ENCODE measurements at regions not wholly inside any gene's neighbourhood (a gene's known extent, or its start where the extent isn't known, plus 50 kb on each side); places are given as distances from the start of the nearest gene placed in this dataset.
"Not testable (repeated sequence)": the region's sequence is repeated elsewhere in the genome, so short reads cannot be mapped to it uniquely, and the experiment has no call there.

DNA sequence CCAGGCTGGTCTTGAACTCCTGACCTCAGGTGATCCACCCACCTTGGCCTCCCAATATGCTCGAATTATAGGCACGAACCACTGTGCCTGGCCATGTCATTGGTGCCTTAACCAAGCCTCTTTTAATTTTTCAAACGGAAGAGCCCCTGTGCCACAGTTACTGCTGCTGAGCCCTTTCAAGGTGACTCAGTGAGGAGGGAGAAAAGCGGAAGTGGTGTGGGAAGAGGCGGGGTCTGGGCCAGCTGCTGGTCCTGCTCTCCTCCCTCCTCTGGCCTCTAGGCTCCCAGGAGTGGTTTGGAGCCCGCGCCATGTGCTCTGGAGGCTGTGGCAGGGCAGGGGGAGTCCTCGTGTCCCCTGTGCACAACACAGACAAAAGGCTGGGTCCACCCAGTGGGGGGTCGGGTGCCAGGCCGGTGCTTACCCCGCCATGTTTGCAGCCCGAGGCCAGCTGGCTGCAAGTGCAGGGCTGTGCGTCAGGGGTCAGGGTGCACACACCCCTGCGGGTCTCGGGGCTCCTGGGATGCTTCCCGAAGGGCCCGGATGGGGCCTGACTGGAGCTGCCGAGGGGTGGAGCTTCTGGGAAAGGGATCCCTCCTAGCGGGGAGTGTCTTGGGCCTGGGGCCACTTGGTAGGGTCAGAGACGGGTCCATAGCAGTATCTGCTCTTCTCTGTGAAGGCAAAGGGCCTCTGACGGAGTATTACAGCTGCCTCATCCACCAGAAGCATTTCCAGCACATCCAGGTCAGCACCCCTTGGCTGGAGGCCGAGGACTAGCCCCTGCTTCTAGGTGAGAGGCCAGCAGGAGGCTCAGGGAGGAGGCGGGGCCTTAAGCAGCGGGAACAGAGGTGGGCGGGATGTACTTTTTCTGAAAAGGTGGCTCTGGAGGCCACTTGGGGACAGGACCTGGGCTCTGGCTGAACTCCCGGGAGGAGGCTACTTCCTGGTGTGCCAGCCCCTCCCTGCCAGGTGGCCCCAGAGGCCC is 100.4 kb upstream of the CCZ1B start:
- no CpG with 5 or more reads among the region's 26 CpGs for WGBS (ENCODE audit: insufficient coverage, low lambda C conversion rate)
- not testable (repeated sequence) for H3K27ac ChIP-seq (ENCODE audit: low read length); H3K9me3 ChIP-seq (ENCODE audit: control insufficient read depth, low read depth, low read length); H3K27me3 ChIP-seq (ENCODE audit: control insufficient read depth, insufficient read depth, low read length); H3K4me1 ChIP-seq (ENCODE audit: control insufficient read depth, insufficient read depth, low read length); DNase-seq; H3K36me3 ChIP-seq (ENCODE audit: control insufficient read depth, insufficient read depth, low read length); H3K4me3 ChIP-seq (ENCODE audit: low read length)

DNA sequence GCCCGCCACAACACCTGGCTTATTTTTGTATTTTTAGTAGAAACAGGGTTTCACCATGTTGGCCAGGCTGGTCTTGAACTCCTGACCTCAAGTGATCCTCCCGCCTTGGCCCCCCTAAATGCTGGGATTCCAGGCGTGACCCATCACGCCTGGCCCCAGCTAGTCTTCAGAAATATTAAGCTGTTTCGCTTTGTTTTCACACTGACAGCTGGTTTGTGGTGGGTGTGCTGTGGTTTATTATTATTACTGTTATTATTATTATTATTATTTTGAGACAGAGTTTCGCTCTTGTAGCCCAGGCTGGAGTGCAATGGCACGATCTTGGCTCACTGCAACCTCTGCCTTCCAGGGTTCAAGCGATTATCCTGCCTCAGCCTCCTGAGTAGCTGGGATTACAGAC is 101.6 kb upstream of the CCZ1B start:
- H3K27ac ChIP-seq (ENCODE audit: low read length); H3K27me3 ChIP-seq (ENCODE audit: control insufficient read depth, insufficient read depth, low read length); H3K9me3 ChIP-seq (ENCODE audit: control insufficient read depth, low read depth, low read length); H3K4me1 ChIP-seq (ENCODE audit: control insufficient read depth, insufficient read depth, low read length); H3K36me3 ChIP-seq (ENCODE audit: control insufficient read depth, insufficient read depth, low read length); DNase-seq; H3K4me3 ChIP-seq (ENCODE audit: low read length): not testable (repeated sequence)
- WGBS (ENCODE audit: insufficient coverage, low lambda C conversion rate) = no CpG with 5 or more reads among the region's 8 CpGs

DNA sequence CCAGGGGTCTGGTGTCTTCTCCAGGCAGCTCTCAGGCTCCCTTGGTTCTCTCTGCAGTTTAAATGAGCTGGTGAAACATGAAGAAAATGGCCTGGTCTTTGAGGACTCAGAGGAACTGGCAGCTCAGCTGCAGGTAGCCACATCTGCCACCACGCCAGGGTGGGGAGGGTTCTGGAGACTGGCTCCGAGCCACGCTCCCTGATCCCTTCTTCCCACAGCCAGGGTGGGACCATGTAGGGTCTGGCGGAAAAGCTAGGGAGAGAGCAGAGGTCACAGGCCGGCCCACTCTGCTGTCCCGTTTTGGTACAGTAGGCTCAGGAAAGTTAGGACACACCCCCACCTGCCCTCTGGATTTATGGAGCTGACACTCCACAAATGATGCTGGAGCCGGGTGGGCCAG is 103.5 kb upstream of the CCZ1B start:
- H3K4me1 ChIP-seq (ENCODE audit: control insufficient read depth, insufficient read depth, low read length) = not testable (repeated sequence)

DNA sequence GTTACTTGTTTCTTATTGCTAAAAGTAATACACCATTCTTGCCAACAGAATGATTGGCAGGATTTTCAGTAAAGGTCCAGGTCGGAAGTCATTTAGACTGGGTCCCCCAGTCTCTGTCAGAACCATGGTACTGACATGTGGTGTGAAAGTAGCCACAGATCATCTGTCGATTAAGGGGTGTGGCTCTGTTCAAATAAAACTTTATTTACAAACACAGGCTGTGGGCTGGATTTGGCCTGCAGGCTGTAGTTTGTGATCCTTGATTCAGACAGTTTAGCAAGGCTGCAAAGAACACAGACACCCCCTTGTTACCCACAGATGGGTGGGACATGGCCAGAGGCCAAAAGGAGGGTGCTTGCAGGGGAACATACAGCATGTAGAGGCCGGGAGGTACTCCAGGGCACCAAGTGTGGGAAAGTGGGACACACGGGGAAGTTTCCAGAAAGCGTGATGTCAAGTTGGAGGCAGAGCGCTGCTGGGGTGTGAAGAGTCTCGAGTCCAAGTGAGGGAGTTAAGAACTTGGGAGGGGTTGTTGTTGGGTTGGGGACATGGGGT is 104.1 kb upstream of the CCZ1B start:
- H3K27me3 ChIP-seq (ENCODE audit: control insufficient read depth, insufficient read depth, low read length); H3K4me3 ChIP-seq (ENCODE audit: low read length); H3K4me1 ChIP-seq (ENCODE audit: control insufficient read depth, insufficient read depth, low read length); H3K27ac ChIP-seq (ENCODE audit: low read length); H3K9me3 ChIP-seq (ENCODE audit: control insufficient read depth, low read depth, low read length); H3K36me3 ChIP-seq (ENCODE audit: control insufficient read depth, insufficient read depth, low read length): not testable (repeated sequence)
- WGBS (ENCODE audit: insufficient coverage, low lambda C conversion rate) = no CpG with 5 or more reads among the region's 7 CpGs
- peak in 1 of 2 donors; percentile 1 for DNase-seq

More for the DNA sequence above, 103.5 kb upstream of the CCZ1B start:
- not testable (repeated sequence) for H3K9me3 ChIP-seq (ENCODE audit: control insufficient read depth, low read depth, low read length); H3K27me3 ChIP-seq (ENCODE audit: control insufficient read depth, insufficient read depth, low read length); DNase-seq; H3K4me3 ChIP-seq (ENCODE audit: low read length); H3K36me3 ChIP-seq (ENCODE audit: control insufficient read depth, insufficient read depth, low read length); H3K27ac ChIP-seq (ENCODE audit: low read length)
- no CpG with 5 or more reads among the region's 7 CpGs for WGBS (ENCODE audit: insufficient coverage, low lambda C conversion rate)

DNA sequence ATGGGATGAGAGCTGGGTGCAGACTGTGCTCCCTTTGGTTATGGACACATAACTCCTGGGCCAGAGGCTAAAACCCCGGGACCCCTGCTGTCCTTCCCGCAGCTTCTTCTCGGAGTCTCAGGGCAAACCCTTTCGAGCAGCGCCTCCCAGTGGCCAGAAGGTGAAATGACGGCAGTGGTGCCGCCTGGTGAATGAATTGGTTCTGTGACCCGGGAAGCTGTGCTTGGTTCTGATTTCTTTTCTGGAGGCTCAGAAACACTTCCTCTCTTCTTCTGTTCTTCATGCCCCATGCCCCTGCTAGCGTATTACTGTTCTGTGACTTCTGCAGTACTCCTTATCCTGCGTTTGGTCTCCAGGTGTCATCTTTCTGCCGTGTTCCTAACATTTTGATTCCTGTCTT is 104.7 kb upstream of the CCZ1B start:
- not testable (repeated sequence) for H3K4me3 ChIP-seq (ENCODE audit: low read length); DNase-seq; H3K9me3 ChIP-seq (ENCODE audit: control insufficient read depth, low read depth, low read length); H3K4me1 ChIP-seq (ENCODE audit: control insufficient read depth, insufficient read depth, low read length); H3K27me3 ChIP-seq (ENCODE audit: control insufficient read depth, insufficient read depth, low read length); H3K27ac ChIP-seq (ENCODE audit: low read length); H3K36me3 ChIP-seq (ENCODE audit: control insufficient read depth, insufficient read depth, low read length)
- WGBS (ENCODE audit: insufficient coverage, low lambda C conversion rate) = no CpG with 5 or more reads among the region's 11 CpGs

DNA sequence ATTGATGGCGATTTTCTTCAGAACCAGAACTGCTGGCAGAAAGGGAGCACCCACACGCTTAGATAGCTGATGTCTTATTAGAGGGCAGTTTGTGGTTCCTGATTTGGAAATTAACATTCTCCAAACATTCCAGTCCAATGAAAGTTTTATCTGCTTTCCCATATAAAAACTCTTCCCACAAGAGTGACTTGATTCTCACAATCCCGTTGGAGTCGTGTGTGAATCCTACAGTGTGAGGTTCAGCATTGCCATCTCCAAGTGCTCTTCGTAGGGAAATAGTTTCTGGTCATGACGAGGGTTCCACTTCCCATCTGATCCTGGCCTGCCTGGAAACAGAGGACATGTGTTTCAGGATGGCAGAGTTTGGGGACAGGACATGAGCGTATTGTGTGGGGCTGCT is 105.4 kb upstream of the CCZ1B start:
- H3K9me3 ChIP-seq (ENCODE audit: control insufficient read depth, low read depth, low read length); H3K27me3 ChIP-seq (ENCODE audit: control insufficient read depth, insufficient read depth, low read length); H3K27ac ChIP-seq (ENCODE audit: low read length); DNase-seq; H3K4me3 ChIP-seq (ENCODE audit: low read length); H3K36me3 ChIP-seq (ENCODE audit: control insufficient read depth, insufficient read depth, low read length); H3K4me1 ChIP-seq (ENCODE audit: control insufficient read depth, insufficient read depth, low read length): not testable (repeated sequence)
- WGBS (ENCODE audit: insufficient coverage, low lambda C conversion rate) = no CpG with 5 or more reads among the region's 7 CpGs

DNA sequence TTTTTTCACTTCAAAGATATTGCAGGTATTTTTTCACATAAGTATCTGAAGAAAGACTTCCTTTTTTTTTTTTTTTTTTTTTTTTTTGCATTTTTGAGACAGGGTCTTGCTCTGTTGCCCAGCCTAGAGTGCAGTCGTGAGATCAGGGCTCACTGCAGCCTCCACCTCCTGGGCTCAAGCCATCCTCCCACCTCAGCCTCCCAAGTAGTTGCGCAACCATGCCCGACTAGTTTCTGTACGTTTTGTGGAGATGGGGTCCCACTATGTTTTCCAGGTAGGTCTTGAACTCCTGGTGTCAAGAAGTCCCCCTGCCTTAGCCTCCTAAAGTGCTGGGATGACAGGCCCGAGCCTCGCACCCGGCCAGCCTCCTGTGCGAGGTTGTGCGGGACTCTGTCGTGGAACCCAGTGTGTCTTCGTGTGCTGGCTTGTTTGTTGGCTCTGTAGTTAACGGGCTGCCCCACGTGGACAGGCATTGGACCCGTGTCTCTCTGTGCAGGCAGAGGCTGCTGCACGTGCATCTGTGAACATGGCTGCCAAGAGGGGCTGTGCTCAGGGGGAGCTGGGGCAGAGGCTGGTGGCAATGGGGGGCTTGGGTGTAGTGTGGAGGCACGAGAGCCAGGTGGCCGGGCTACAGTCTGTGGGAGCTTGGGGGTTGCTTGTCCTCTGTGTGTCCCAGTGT is 108.0 kb upstream of the CCZ1B start:
- not testable (repeated sequence) for H3K9me3 ChIP-seq (ENCODE audit: control insufficient read depth, low read depth, low read length); H3K36me3 ChIP-seq (ENCODE audit: control insufficient read depth, insufficient read depth, low read length); H3K27me3 ChIP-seq (ENCODE audit: control insufficient read depth, insufficient read depth, low read length); H3K27ac ChIP-seq (ENCODE audit: low read length); DNase-seq; H3K4me1 ChIP-seq (ENCODE audit: control insufficient read depth, insufficient read depth, low read length); H3K4me3 ChIP-seq (ENCODE audit: low read length)
- no CpG with 5 or more reads among the region's 17 CpGs for WGBS (ENCODE audit: insufficient coverage, low lambda C conversion rate)

DNA sequence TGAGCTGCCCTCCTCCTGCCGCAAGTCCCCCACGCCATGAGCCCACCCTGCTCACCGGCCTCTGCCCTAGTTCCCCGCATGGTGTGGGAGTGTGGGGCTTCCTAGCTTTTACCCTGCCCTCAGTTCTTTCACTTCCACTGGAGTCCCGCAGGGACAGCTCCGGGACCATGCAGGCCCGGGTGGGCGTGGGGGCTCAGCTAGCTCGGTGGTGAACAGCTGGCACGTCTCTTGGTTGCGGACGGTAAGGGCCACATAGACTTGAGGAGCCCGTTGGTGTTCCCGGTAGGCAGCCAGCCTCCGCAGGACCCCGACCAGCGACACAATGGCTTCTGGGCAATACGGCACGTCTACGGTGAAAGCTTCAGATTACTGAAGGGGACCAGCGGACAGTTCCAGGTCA is 108.9 kb upstream of the CCZ1B start:
- no peaks in the 10 kb centered on the region for H3K9me3 ChIP-seq (ENCODE audit: control insufficient read depth, low read depth, low read length)
- no peak overlapping the region for H3K27ac ChIP-seq (ENCODE audit: low read length)
- H3K4me3 ChIP-seq (ENCODE audit: low read length) = no peak overlapping the region
- no peaks in the 10 kb centered on the region for H3K36me3 ChIP-seq (ENCODE audit: control insufficient read depth, insufficient read depth, low read length)
- no peaks in the 10 kb centered on the region for H3K27me3 ChIP-seq (ENCODE audit: control insufficient read depth, insufficient read depth, low read length)
- no CpG with 5 or more reads among the region's 21 CpGs for WGBS (ENCODE audit: insufficient coverage, low lambda C conversion rate)
- no peaks in the 10 kb centered on the region for H3K4me1 ChIP-seq (ENCODE audit: control insufficient read depth, insufficient read depth, low read length)
- no peak for DNase-seq

DNA sequence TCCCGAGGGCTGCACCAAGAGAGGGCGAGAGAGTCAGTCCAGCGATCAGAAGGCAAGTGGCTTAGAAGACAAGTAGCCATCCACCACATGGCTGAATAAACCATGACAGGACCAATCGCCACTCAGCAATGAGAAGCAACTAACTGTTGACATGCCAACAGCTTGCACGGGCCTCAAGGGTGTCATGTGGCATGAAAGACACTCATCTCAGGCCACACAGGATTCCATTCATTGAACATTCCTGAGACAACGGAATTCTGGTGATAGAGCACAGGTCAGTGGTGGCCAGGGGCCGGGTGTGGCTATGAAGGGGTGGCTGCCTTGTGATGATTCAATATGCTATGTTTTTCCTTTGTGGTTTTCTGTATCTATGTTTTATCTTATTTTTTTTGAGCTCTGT is 110.6 kb upstream of the CCZ1B start:
- not testable (repeated sequence) for H3K27me3 ChIP-seq (ENCODE audit: control insufficient read depth, insufficient read depth, low read length); H3K4me3 ChIP-seq (ENCODE audit: low read length); H3K27ac ChIP-seq (ENCODE audit: low read length); H3K36me3 ChIP-seq (ENCODE audit: control insufficient read depth, insufficient read depth, low read length); H3K9me3 ChIP-seq (ENCODE audit: control insufficient read depth, low read depth, low read length); DNase-seq; H3K4me1 ChIP-seq (ENCODE audit: control insufficient read depth, insufficient read depth, low read length)
- WGBS (ENCODE audit: insufficient coverage, low lambda C conversion rate) = no CpG with 5 or more reads among the region's 7 CpGs

DNA sequence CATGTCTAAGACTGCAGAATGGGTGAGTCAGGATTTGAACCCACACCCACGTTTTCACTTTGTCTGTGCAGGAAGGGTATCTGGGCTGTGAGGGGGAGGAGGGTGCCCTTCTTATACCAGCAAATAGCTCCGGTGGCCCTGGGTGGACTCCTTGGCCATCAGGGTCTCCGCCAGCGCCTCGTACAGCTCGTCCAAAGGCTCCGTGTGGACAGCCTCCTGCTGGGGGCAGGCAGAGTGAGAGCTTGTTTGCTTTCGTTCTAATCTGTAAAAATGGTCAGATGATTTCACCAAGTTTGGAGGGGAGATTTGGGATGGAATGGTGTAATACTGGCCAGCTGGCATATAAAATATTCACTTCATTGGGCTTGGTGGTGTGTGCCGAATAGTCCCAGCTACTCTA is 111.7 kb upstream of the CCZ1B start:
- H3K36me3 ChIP-seq (ENCODE audit: control insufficient read depth, insufficient read depth, low read length); DNase-seq; H3K4me3 ChIP-seq (ENCODE audit: low read length); H3K4me1 ChIP-seq (ENCODE audit: control insufficient read depth, insufficient read depth, low read length); H3K27me3 ChIP-seq (ENCODE audit: control insufficient read depth, insufficient read depth, low read length); H3K27ac ChIP-seq (ENCODE audit: low read length); H3K9me3 ChIP-seq (ENCODE audit: control insufficient read depth, low read depth, low read length): not testable (repeated sequence)
- no CpG with 5 or more reads among the region's 9 CpGs for WGBS (ENCODE audit: insufficient coverage, low lambda C conversion rate)

Measured in large intestine (tissue), 3 donors.